K562 (cell line): ENCODE measurements at regions not wholly inside any gene's neighbourhood (a gene's known extent, or its start where the extent isn't known, plus 50 kb on each side); places are given as distances from the start of the nearest gene placed in this dataset.

Source experiments
- ATAC-seq: fragments of 200-7000 bp; cut with Tn5 transposase; 3 replicates; pipeline ENCODE4 v1.9.1; 2020; ENCODE audit warnings: moderate library complexity
- BruUV-seq: library from RNA; stranded (reverse); fragments of 400-500 nt; replicated peaks from 2 replicates; lab custom pipeline; 2021; lab: Mats Ljungman, UMichigan
- CTCF ChIA-PET: fragments of 300-600 bp; formaldehyde crosslinking; extraction: SDS; loops from one replicate; lab custom pipeline; 2021; ENCODE audit warnings: low intra/inter-chr PET ratio; lab: Yijun Ruan, JAX
- POLR2A ChIA-PET: fragments of 300-600, 350-650 bp; sonication (Branson Sonifier 250); formaldehyde crosslinking; extraction: SDS; loops from one replicate; lab custom pipeline; 2021; ENCODE audit warnings: antibody characterized with exemption, inconsistent platforms; lab: Yijun Ruan, JAX
- DNase-seq, 4 experiments: peaks; one replicate each; pipeline versions ENCODE4 v3.0.0 to v3.0.0-alpha.2; 2011 to 2018; ENCODE audit warnings: low spot score in 3 of 4, mixed read lengths in 3 of 4; ENCODE audit errors: extremely low read depth in 1 of 4
- FAIRE-seq: peaks from 2 replicates; lab custom pipeline; 2011; peaks lifted over from hg19 to GRCh38; lab: Jason Lieb, UNC
- H2AFZ ChIP-seq: 2 replicates; pipeline ENCODE4 v1.6.0; 2011; ENCODE audit warnings: low read depth, low read length, control low read depth, inconsistent platforms
- H3K27ac ChIP-seq: fragments of 200-600 bp; 3 replicates; pipeline ENCODE4 v1.8.0; 2011; ENCODE audit warnings: low read depth, mild to moderate bottlenecking, control low read depth, inconsistent platforms, low read length, moderate library complexity, mixed read lengths; ENCODE audit errors: extremely low read depth
- H3K27me3 ChIP-seq, 2 experiments: fragments of 300-600 bp in 1 of 2; 2 replicates in 1 of 2; 3 replicates in 1 of 2; pipeline versions ENCODE4 v1.6.0 to v1.8.0; 2011; ENCODE audit warnings: inconsistent platforms in 2 of 2, low read length in 2 of 2, mild to moderate bottlenecking in 1 of 2, mixed read lengths in 1 of 2, moderate library complexity in 1 of 2; ENCODE audit not compliant: control insufficient read depth in 2 of 2, insufficient read depth in 2 of 2
- H3K36me3 ChIP-seq: fragments of 300-600 bp; 3 replicates; pipeline ENCODE4 v1.8.0; 2011; ENCODE audit warnings: mild to moderate bottlenecking, low read length, inconsistent platforms; ENCODE audit not compliant: control insufficient read depth, insufficient read depth
- H3K4me1 ChIP-seq, 2 experiments: fragments of 200-600 bp in 1 of 2; replicated peaks in 1 of 2; 2 replicates in 1 of 2; 3 replicates in 1 of 2; pipeline versions ENCODE4 v1.5.1 to v1.8.0; 2011; ENCODE audit warnings: inconsistent platforms in 2 of 2, low read length in 2 of 2, mild to moderate bottlenecking in 1 of 2, mixed read lengths in 1 of 2, moderate library complexity in 1 of 2; ENCODE audit not compliant: control insufficient read depth in 2 of 2, insufficient read depth in 2 of 2
- H3K4me2 ChIP-seq: 2 replicates; pipeline ENCODE4 v1.6.1; 2011; ENCODE audit warnings: low read length, control low read depth, inconsistent platforms, mixed read lengths; ENCODE audit not compliant: insufficient read depth
- H3K4me3 ChIP-seq: fragments of 200-600 bp; sonication (generic), shearing (Covaris generic); 2 replicates; pipeline ENCODE4 v1.5.1; 2016; ENCODE audit warnings: control low read depth, inconsistent platforms
- H3K79me2 ChIP-seq: fragments of 200-600 bp; 3 replicates; pipeline ENCODE4 v1.8.0; 2011; ENCODE audit warnings: low read length, inconsistent platforms; ENCODE audit not compliant: control insufficient read depth, insufficient read depth
- H3K9ac ChIP-seq, 2 experiments: 2 replicates each; pipeline versions ENCODE4 v1.6.0 to v1.6.1; 2011; ENCODE audit warnings: low read depth in 2 of 2, low read length in 2 of 2, control low read depth in 1 of 2, inconsistent platforms in 1 of 2, mild to moderate bottlenecking in 1 of 2, mixed read lengths in 1 of 2; ENCODE audit not compliant: insufficient read depth in 1 of 2
- H3K9me1 ChIP-seq: one replicate; pipeline ENCODE4 v1.6.0; 2011; ENCODE audit warnings: inconsistent platforms, mild to moderate bottlenecking, low read length, moderate library complexity; ENCODE audit not compliant: control insufficient read depth, insufficient read depth
- H3K9me3 ChIP-seq: replicated peaks from 2 replicates; pipeline ENCODE4 v1.5.1; 2011; ENCODE audit warnings: low read depth, low read length, inconsistent platforms; ENCODE audit not compliant: control insufficient read depth, insufficient read depth
- H4K20me1 ChIP-seq: replicated peaks from 2 replicates; pipeline ENCODE4 v1.6.1; 2011; ENCODE audit warnings: low read length, inconsistent platforms, mixed read lengths; ENCODE audit not compliant: control insufficient read depth, insufficient read depth
- NR2C2 ChIP-seq, 2 experiments: fragments of 200-800 bp in 1 of 2; sonication (Bioruptor generic) in 1 of 2; sonication (generic) in 1 of 2; formaldehyde crosslinking in 1 of 2; IDR thresholded peaks; 2 replicates each; pipeline versions ENCODE4 v1.6.1 to v1.8.0; 2016 to 2022; ENCODE audit warnings: mild to moderate bottlenecking in 1 of 2, missing compliant biosample characterization in 1 of 2, missing genetic modification characterization in 1 of 2, missing genetic modification reagents in 1 of 2
- SMARCC2 ChIP-seq: fragments of 450-650 bp; IDR thresholded peaks from 2 replicates; pipeline ENCODE4 v1.6.1; 2017; ENCODE audit warnings: antibody characterized with exemption, moderate library complexity, mild to moderate bottlenecking, low read depth
- ZKSCAN3 ChIP-seq: fragments of 250-450 bp; sonication (Bioruptor Pico); IDR thresholded peaks from 2 replicates; pipeline ENCODE4 v1.4.0; 2020
- ZNF347 ChIP-seq: fragments of 450-650 bp; formaldehyde crosslinking; IDR thresholded peaks from 2 replicates; pipeline ENCODE4 v1.4.0; 2020; ENCODE audit warnings: low read depth, mild to moderate bottlenecking, moderate library complexity
- ZNF584 ChIP-seq: fragments of 200-800 bp; sonication (Bioruptor generic); IDR thresholded peaks from 2 replicates; pipeline ENCODE4 v1.6.1; 2016; ENCODE audit warnings: low read depth, mild to moderate bottlenecking, missing genetic modification characterization, missing compliant biosample characterization
- ZSCAN32 ChIP-seq: fragments of 450-650 bp; formaldehyde crosslinking; IDR thresholded peaks from 2 replicates; pipeline ENCODE4 v1.4.0; 2020; ENCODE audit warnings: mild to moderate bottlenecking, moderate library complexity
- WGBS: fragments of 100-300 bp; shearing (Covaris generic); methylation state at CpG from one replicate; pipeline ENCODE4 v1.1.6; 2016; ENCODE audit warnings: low coverage, mixed read lengths; ENCODE audit not compliant: insufficient coverage; ENCODE audit errors: missing lambda C conversion rate; 5-methylcytosine and 5-hydroxymethylcytosine counted together
- in situ Hi-C: fragments of 300-500 bp; cut with MboI; formaldehyde crosslinking; loops from 4 replicates; pipeline ENCODE4 v1.15.0; 2018; ENCODE audit warnings: inconsistent platforms, mixed read lengths
- intact Hi-C: fragments of 100-400 bp; cut with micrococcal nuclease; formaldehyde crosslinking; loops from 2 replicates; pipeline ENCODE4 v1.14.2; 2022

DNA sequence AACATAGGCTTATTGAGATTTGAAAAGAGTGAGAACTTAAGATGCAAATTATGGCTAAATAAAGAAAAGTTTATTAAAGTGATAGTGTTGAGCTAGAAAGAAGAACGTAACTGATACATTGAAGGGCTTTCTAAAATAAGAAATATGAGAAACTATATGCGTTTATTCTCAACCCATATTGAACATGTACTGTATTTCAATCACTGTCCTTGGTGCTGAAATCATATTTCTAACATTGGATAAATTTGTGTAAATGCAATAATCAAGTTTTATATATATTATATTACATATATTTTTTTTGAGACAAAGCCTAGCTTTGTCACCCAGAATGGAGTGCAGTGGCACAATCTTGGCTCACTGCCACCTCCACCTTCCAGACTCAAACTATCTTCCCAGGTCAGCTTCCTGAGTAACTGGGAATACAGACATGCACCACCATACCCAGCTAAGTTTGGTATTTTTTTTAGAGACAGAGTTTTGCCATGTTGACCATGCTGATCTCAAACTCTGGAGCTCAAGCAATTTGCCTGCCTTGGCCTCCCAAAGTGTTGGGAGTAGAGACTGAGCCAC is 1065.8 kb downstream of the REEP3 start (continued):
- TF ChIP-seq ZNF584 (CRISPR knock-in tag) (no peak), ZNF347 (CRISPR knock-in tag) (no peak)

DNA sequence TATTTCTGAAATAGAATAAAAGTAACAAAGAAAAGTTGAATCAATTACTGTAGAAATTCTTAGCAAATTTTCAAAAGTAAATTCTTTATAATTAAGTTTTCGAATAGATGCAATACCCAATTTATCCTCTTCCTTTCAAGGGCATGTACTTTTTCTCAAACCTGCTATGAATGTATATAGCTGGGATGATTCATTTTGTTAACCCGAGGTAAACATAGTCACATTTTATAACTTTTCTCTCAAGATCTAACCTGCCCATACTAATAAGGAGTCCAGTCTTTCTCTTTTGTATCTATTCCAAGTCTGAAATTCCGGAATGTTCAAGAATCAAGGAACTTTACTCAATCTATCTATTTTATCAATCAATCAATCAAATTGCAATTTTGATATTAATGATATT is 1072.9 kb downstream of the REEP3 start:
- Histone ChIP-seq H3K9ac (no peak overlapping the region), H3K9me3 (no peaks in the 10 kb centered on the region), H3K9me1 (no peaks in the 10 kb centered on the region), H3K4me2 (no peak overlapping the region), H2AFZ (no peak overlapping the region), H3K27me3 (no peaks in the 10 kb centered on the region), H4K20me1 (no peaks in the 10 kb centered on the region), H3K36me3 (no peaks in the 10 kb centered on the region), H3K79me2 (no peaks in the 10 kb centered on the region), H3K27ac (no peak overlapping the region), H3K4me3 (no peak overlapping the region), H3K4me1 (no peaks in the 10 kb centered on the region)
- no peak for DNase-seq
- 10% methylated on average over 3 of the region's 3 CpGs for WGBS
- in situ Hi-C loops, result no loop called here
- CTCF ChIA-PET, result no interaction called here
- no peak for TF ChIP-seq NR2C2 (CRISPR knock-in tag; IDR thresholded peaks at IDR 0.05)
- TF ChIP-seq NR2C2 (tag; IDR thresholded peaks at IDR 0.05), result no peak
- no peak for TF ChIP-seq SMARCC2
- TF ChIP-seq ZKSCAN3, result no peak
- no peak for TF ChIP-seq ZSCAN32 (CRISPR knock-in tag)
- no peak for FAIRE-seq
- no peak for ATAC-seq
- no TSS peak for BruUV-seq
- intact Hi-C loops, result no loop called here
- POLR2A ChIA-PET, result no interaction called here
